ENCODE measurements at regions not wholly inside any gene's neighbourhood (a gene's known extent, or its start where the extent isn't known, plus 50 kb on each side); places are given as distances from the start of the nearest gene placed in this dataset.

GRCh38 chr21:36232641-36233040, 76.0 kb downstream of the DOP1B start:
- Mint-ChIP-seq H3K27me3 (ENCODE audit: insufficient read depth) (no peaks in the 10 kb centered on the region), H3K4me3 (no peak overlapping the region), H3K27ac (no peak overlapping the region), H3K9me3 (no peaks in the 10 kb centered on the region), H3K36me3 (ENCODE audit: low read depth) (peaks cover 7% of the 10 kb centered on the region), H3K4me1 (ENCODE audit: low read depth) (peaks cover 21% of the 10 kb centered on the region)
- intact Hi-C loops (cut with micrococcal nuclease), result no loop called here
- no peak for DNase-seq (ENCODE audit: low spot score)

- H3K9me3 Mint-ChIP-seq, result no peaks in the 10 kb centered on the region
- no peak overlapping the region for H3K27ac Mint-ChIP-seq
- no peak overlapping the region for H3K4me3 Mint-ChIP-seq
- no peaks in the 10 kb centered on the region for H3K27me3 Mint-ChIP-seq (ENCODE audit: insufficient read depth)
- peaks cover 10% of the 10 kb centered on the region for H3K36me3 Mint-ChIP-seq (ENCODE audit: low read depth)
- intact Hi-C loops (cut with micrococcal nuclease), result no loop called here
- DNase-seq (ENCODE audit: low spot score), result no peak
- H3K4me1 Mint-ChIP-seq (ENCODE audit: low read depth), result peaks cover 21% of the 10 kb centered on the region
Measured at GRCh38 chr21:36235058-36235582, 78.5 kb downstream of the DOP1B start.

DNA sequence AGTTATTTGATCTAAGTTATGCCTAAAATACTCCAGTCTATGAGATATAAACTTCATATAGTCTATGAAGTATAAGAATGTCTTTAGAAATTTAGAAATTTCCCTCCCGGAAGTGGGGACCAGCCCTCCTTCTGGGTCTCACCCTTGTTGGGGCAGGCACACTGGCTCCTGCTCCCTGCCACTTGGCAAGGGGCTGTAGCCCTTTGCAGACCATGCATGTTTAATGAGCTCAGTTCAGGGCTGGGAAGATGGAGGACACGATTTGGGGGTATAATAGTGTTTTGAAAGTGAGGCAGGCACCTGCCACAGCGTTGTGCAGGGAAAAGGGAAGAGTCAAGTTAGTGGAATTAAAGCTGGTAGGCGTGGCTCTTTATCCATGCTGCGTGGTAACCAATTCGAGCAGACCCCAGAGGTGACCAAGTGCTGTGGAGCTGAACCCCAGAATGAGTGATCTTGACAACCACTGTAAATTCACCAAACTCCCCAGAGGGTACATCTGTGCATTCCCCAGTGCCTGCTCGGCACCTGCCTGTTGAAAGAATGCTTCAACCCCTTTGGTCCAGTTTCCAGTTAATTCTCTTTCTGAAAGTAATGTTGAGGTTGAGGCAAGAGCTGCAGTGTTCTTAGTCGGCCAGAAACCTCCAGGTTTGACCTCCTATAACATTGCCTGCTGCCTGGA, 79.6 kb downstream of the DOP1B start:
- Mint-ChIP-seq H3K4me1 (ENCODE audit: low read depth) (peaks cover 21% of the 10 kb centered on the region), H3K36me3 (ENCODE audit: low read depth) (peaks cover 10% of the 10 kb centered on the region), H3K27me3 (ENCODE audit: insufficient read depth) (no peaks in the 10 kb centered on the region), H3K4me3 (no peak overlapping the region), H3K27ac (no peak overlapping the region), H3K9me3 (no peaks in the 10 kb centered on the region)
- intact Hi-C loops (cut with micrococcal nuclease), result no loop called here
- DNase-seq (ENCODE audit: low spot score), result no peak

GRCh38 chr21:36237441-36237840, 80.8 kb downstream of the DOP1B start:
- H3K4me1 Mint-ChIP-seq (ENCODE audit: low read depth), result peaks cover 21% of the 10 kb centered on the region
- H3K4me3 Mint-ChIP-seq, result no peak overlapping the region
- H3K27ac Mint-ChIP-seq, result no peak overlapping the region
- peaks cover 7% of the 10 kb centered on the region for H3K36me3 Mint-ChIP-seq (ENCODE audit: low read depth)
- H3K9me3 Mint-ChIP-seq, result no peaks in the 10 kb centered on the region
- H3K27me3 Mint-ChIP-seq (ENCODE audit: insufficient read depth), result no peaks in the 10 kb centered on the region
- DNase-seq (ENCODE audit: low spot score), result no peak
- intact Hi-C loops (cut with micrococcal nuclease), result no loop called here

GRCh38 chr21:36239585-36239984, 80.4 kb upstream of the MORC3 start:
- Mint-ChIP-seq H3K4me3 (no peak overlapping the region), H3K36me3 (ENCODE audit: low read depth) (peaks cover 3% of the 10 kb centered on the region), H3K27me3 (ENCODE audit: insufficient read depth) (no peaks in the 10 kb centered on the region), H3K4me1 (ENCODE audit: low read depth) (peaks cover 6% of the 10 kb centered on the region), H3K27ac (no peak overlapping the region), H3K9me3 (no peaks in the 10 kb centered on the region)
- intact Hi-C loops (cut with micrococcal nuclease), result no loop called here
- DNase-seq (ENCODE audit: low spot score), result no peak

GRCh38 chr21:36241717-36242116, 78.3 kb upstream of the MORC3 start:
- DNase-seq (ENCODE audit: low spot score), result no peak
- no peaks in the 10 kb centered on the region for H3K4me1 Mint-ChIP-seq (ENCODE audit: low read depth)
- H3K4me3 Mint-ChIP-seq, result no peak overlapping the region
- H3K27ac Mint-ChIP-seq, result no peak overlapping the region
- intact Hi-C loops (cut with micrococcal nuclease), result no loop called here
- H3K36me3 Mint-ChIP-seq (ENCODE audit: low read depth), result peaks cover 9% of the 10 kb centered on the region
- H3K9me3 Mint-ChIP-seq, result no peaks in the 10 kb centered on the region
- H3K27me3 Mint-ChIP-seq (ENCODE audit: insufficient read depth), result no peaks in the 10 kb centered on the region

GRCh38 chr21:36245115-36245514, 74.9 kb upstream of the MORC3 start:
- no peaks in the 10 kb centered on the region for H3K27me3 Mint-ChIP-seq (ENCODE audit: insufficient read depth)
- no peak overlapping the region for H3K4me3 Mint-ChIP-seq
- peaks cover 19% of the 10 kb centered on the region for H3K36me3 Mint-ChIP-seq (ENCODE audit: low read depth)
- intact Hi-C loops (cut with micrococcal nuclease), result no loop called here
- H3K4me1 Mint-ChIP-seq (ENCODE audit: low read depth), result no peaks in the 10 kb centered on the region
- H3K9me3 Mint-ChIP-seq, result no peaks in the 10 kb centered on the region
- DNase-seq (ENCODE audit: low spot score), result no peak
- no peak overlapping the region for H3K27ac Mint-ChIP-seq

DNA sequence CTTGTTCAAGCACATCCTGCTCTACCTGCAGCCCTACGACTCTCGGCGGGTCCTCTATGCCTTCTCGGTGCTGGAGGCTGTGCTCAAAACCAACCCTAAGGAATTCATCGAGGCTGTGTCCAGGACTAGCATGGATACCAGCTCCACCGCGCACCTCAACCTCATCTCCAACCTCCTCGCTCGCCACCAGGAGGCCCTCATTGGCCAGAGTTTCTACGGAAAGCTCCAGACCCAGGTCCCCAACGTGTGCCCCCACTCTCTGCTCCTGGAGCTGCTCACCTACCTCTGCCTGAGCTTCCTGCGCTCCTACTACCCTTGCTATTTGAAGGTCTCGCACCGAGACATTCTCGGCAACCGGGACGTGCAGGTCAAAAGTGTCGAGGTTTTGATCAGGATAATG, 74.3 kb upstream of the MORC3 start:
- peaks cover 19% of the 10 kb centered on the region for H3K36me3 Mint-ChIP-seq (ENCODE audit: low read depth)
- no peak overlapping the region for H3K27ac Mint-ChIP-seq
- no peak overlapping the region for H3K4me3 Mint-ChIP-seq
- H3K27me3 Mint-ChIP-seq (ENCODE audit: insufficient read depth), result no peaks in the 10 kb centered on the region
- no peaks in the 10 kb centered on the region for H3K9me3 Mint-ChIP-seq
- intact Hi-C loops (cut with micrococcal nuclease), result no loop called here
- no peak for DNase-seq (ENCODE audit: low spot score)
- no peaks in the 10 kb centered on the region for H3K4me1 Mint-ChIP-seq (ENCODE audit: low read depth)

DNA sequence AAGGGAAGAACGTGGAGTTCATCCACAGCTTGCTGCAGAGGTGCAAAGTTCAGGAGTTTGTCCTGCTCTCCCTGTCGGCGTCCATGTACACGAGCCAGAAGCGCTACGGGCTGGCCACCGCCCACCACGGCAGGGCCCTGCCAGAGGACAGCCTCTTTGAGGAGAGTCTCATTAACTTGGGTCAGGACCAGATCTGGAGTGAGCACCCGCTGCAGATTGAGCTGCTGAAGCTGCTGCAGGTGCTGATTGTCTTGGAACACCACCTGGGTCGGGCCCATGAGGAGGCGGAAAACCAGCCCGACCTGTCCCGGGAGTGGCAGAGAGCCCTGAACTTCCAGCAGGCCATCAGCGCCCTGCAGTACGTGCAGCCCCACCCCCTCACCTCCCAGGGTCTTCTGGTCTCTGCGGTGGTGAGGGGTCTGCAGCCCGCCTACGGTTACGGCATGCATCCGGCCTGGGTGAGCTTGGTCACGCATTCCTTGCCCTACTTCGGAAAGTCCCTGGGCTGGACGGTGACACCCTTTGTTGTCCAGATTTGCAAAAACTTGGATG, 73.8 kb upstream of the MORC3 start:
- no peak overlapping the region for H3K4me3 Mint-ChIP-seq
- H3K4me1 Mint-ChIP-seq (ENCODE audit: low read depth), result no peaks in the 10 kb centered on the region
- intact Hi-C loops (cut with micrococcal nuclease), result no loop called here
- H3K27me3 Mint-ChIP-seq (ENCODE audit: insufficient read depth), result no peaks in the 10 kb centered on the region
- no peak overlapping the region for H3K27ac Mint-ChIP-seq
- no peaks in the 10 kb centered on the region for H3K9me3 Mint-ChIP-seq
- H3K36me3 Mint-ChIP-seq (ENCODE audit: low read depth), result peaks cover 24% of the 10 kb centered on the region
- no peak for DNase-seq (ENCODE audit: low spot score)

GRCh38 chr21:36247316-36248010, 72.5 kb upstream of the MORC3 start:
- Mint-ChIP-seq H3K27me3 (ENCODE audit: insufficient read depth) (no peaks in the 10 kb centered on the region), H3K36me3 (ENCODE audit: low read depth) (peaks cover 24% of the 10 kb centered on the region), H3K4me3 (no peak overlapping the region), H3K4me1 (ENCODE audit: low read depth) (no peaks in the 10 kb centered on the region), H3K9me3 (no peaks in the 10 kb centered on the region), H3K27ac (no peak overlapping the region)
- DNase-seq (ENCODE audit: low spot score), result no peak
- intact Hi-C loops (cut with micrococcal nuclease), result no loop called here

- no peak overlapping the region for H3K4me3 Mint-ChIP-seq
- intact Hi-C loops (cut with micrococcal nuclease), result no loop called here
- H3K4me1 Mint-ChIP-seq (ENCODE audit: low read depth), result peaks cover 13% of the 10 kb centered on the region
- peaks cover 40% of the 10 kb centered on the region for H3K36me3 Mint-ChIP-seq (ENCODE audit: low read depth)
- H3K9me3 Mint-ChIP-seq, result no peaks in the 10 kb centered on the region
- DNase-seq (ENCODE audit: low spot score), result no peak
- H3K27me3 Mint-ChIP-seq (ENCODE audit: insufficient read depth), result no peaks in the 10 kb centered on the region
- no peak overlapping the region for H3K27ac Mint-ChIP-seq
Measured at GRCh38 chr21:36249576-36250422, 70.2 kb upstream of the MORC3 start.

- Mint-ChIP-seq H3K9me3 (no peaks in the 10 kb centered on the region), H3K4me1 (ENCODE audit: low read depth) (peaks cover 15% of the 10 kb centered on the region), H3K27me3 (ENCODE audit: insufficient read depth) (no peaks in the 10 kb centered on the region), H3K27ac (no peak overlapping the region), H3K4me3 (no peak overlapping the region), H3K36me3 (ENCODE audit: low read depth) (peaks cover 40% of the 10 kb centered on the region)
- intact Hi-C loops (cut with micrococcal nuclease), result no loop called here
- DNase-seq (ENCODE audit: low spot score), result no peak
Measured at GRCh38 chr21:36250423-36251075, 69.4 kb upstream of the MORC3 start.

Measured in activated T-helper 1 cell treated with anti-CD3 and anti-CD28 coated beads, Interleukin-12 subunit alpha, Interleukin-12 subunit beta, Interleukin-2, Interleukin-4 antibody, amounts not matched to agents 30 ng/mL and 10 ng/mL and 1 ng/mL, durations not matched to agents 14 hours and 24 hours and 36 hours (primary cell).